GM12891 (cell line): ENCODE measurements at regions not wholly inside any gene's neighbourhood (a gene's known extent, or its start where the extent isn't known, plus 50 kb on each side); places are given as distances from the start of the nearest gene placed in this dataset.

ENCODE experiments used
- DNase-seq: peaks from one replicate; pipeline ENCODE4 v3.0.0; 2011; ENCODE audit warnings: low spot score; ENCODE audit not compliant: insufficient read length
- FAIRE-seq: peaks from 2 replicates; lab custom pipeline; 2011; peaks lifted over from hg19 to GRCh38; lab: Jason Lieb, UNC
- PAX5 ChIP-seq: IDR thresholded peaks from 2 replicates; pipeline ENCODE4 v1.6.1; 2011; ENCODE audit warnings: low read length, moderate library complexity, mild to moderate bottlenecking; ENCODE audit not compliant: insufficient read depth, severe bottlenecking
- POLR2A ChIP-seq: IDR thresholded peaks from 2 replicates; pipeline ENCODE4 v1.6.1; 2011; ENCODE audit warnings: low read depth, low read length, control low read depth
- POLR2AphosphoS5 ChIP-seq: IDR thresholded peaks from 2 replicates; pipeline ENCODE4 v1.6.1; 2011; ENCODE audit warnings: low read depth, low read length, control low read depth
- POU2F2 ChIP-seq: IDR thresholded peaks from 2 replicates; pipeline ENCODE4 v1.6.1; 2011; ENCODE audit warnings: low read depth, mild to moderate bottlenecking, control low read depth, low read length, moderate library complexity
- SPI1 ChIP-seq: IDR thresholded peaks from 2 replicates; pipeline ENCODE4 v1.6.1; 2011; ENCODE audit warnings: low read depth, low read length, control low read depth
- TAF1 ChIP-seq: IDR thresholded peaks from 2 replicates; pipeline ENCODE4 v1.6.1; 2011; ENCODE audit warnings: low read depth, low read length, control low read depth

GRCh38 chr5:114649878-114650277 lies 288.0 kb downstream of the KCNN2 start:
- DNase-seq (no peak), FAIRE-seq (no peak)
- TF ChIP-seq PAX5 (no peak), TAF1 (no peak), SPI1 (no peak), POU2F2 (no peak), POLR2A (no peak), POLR2AphosphoS5 (no peak)

GRCh38 chr5:114648940-114649339 lies 287.1 kb downstream of the KCNN2 start:
- DNase-seq (no peak), FAIRE-seq (no peak)
- TF ChIP-seq SPI1 (no peak), PAX5 (no peak), POU2F2 (no peak), POLR2A (no peak), POLR2AphosphoS5 (no peak), TAF1 (no peak)

DNA sequence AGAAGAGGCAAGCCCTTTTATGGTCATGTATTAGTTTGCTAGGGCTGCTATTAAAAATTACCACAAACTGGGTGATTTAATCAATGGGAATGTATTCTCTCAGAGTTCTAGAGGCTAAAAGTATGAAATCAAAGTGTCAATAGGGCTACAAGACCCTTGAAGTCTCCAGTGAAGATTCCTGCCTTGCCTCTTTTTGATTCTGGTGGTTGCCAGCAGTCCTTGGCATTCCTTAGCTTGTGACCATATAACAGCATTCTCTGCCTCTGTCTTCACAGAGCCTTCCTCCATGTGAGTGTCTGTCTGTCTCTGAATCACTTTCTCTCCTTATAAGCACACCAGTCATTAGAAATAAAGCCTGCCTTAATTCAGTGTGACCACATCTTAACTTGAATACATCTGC lies 282.7 kb downstream of the KCNN2 start:
- FAIRE-seq (no peak), DNase-seq (no peak)
- TF ChIP-seq SPI1 (no peak), POLR2A (no peak), POLR2AphosphoS5 (no peak), PAX5 (no peak), TAF1 (no peak), POU2F2 (no peak)

DNA sequence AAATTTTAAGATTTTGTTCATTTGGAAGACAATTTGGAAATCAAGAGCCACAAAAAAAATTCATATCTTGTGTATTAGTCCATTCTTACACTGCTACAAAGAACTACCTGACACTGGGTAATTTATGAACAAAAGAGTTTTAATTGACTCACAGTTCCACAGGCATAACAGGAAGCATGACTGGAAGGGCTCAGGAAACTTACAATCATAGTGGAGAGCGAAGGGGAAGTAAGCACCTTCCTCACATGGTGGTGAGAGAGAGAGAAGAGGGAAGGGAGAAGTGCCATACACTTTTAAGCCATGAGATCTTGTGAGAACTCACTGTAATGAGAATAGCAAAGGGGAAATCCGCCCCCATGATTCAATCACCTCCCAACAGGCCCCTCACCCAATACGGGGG lies 274.4 kb downstream of the KCNN2 start:
- TF ChIP-seq TAF1 (no peak), POLR2A (no peak), PAX5 (no peak), SPI1 (no peak), POLR2AphosphoS5 (no peak), POU2F2 (no peak)
- FAIRE-seq (no peak), DNase-seq (no peak)

GRCh38 chr5:114634967-114635901 lies 273.4 kb downstream of the KCNN2 start:
- TF ChIP-seq TAF1: no peak
- no peak for TF ChIP-seq SPI1
- no peak for TF ChIP-seq PAX5
- no peak for TF ChIP-seq POLR2A
- no peak for TF ChIP-seq POLR2AphosphoS5
- TF ChIP-seq POU2F2: no peak
- no peak for DNase-seq
- no peak for FAIRE-seq

GRCh38 chr5:114634517-114634916 lies 272.6 kb downstream of the KCNN2 start:
- FAIRE-seq (no peak), DNase-seq (no peak)
- TF ChIP-seq POLR2A: no peak
- no peak for TF ChIP-seq SPI1
- TF ChIP-seq POU2F2: no peak
- no peak for TF ChIP-seq POLR2AphosphoS5
- no peak for TF ChIP-seq TAF1
- TF ChIP-seq PAX5: no peak

DNA sequence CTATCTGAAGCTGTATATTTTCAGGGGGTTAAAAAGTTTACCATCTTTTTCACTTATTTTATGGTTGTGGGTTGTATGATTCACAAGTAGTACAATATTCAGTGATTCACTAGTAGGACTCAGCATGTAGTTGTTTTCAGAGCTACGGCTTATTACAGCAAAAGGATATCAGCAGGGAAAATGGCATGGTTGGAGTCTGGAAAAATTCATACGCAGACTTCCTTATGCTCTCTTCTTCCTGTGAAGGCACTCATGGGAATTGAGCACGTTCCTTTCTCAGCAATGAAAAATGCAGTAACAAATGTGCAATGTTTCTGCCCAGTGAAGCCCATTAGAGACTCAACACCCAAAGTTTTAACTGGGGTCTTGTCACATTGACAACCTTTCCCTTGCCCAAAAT lies 250.5 kb downstream of the KCNN2 start:
- FAIRE-seq (no peak), DNase-seq (no peak)
- no peak for TF ChIP-seq POLR2A
- TF ChIP-seq SPI1: no peak
- TF ChIP-seq POLR2AphosphoS5: no peak
- no peak for TF ChIP-seq POU2F2
- TF ChIP-seq TAF1: no peak
- no peak for TF ChIP-seq PAX5

GRCh38 chr5:114581136-114581535 lies 219.3 kb downstream of the KCNN2 start:
- no peak for TF ChIP-seq POLR2AphosphoS5
- no peak for TF ChIP-seq SPI1
- no peak for TF ChIP-seq TAF1
- no peak for TF ChIP-seq PAX5
- TF ChIP-seq POU2F2: no peak
- TF ChIP-seq POLR2A: no peak
- no peak for DNase-seq
- no peak for FAIRE-seq

- FAIRE-seq (no peak), DNase-seq (no peak)
- no peak for TF ChIP-seq POLR2A
- no peak for TF ChIP-seq POLR2AphosphoS5
- TF ChIP-seq PAX5: no peak
Measured at GRCh38 chr5:114565871-114566270, 204.0 kb downstream of the KCNN2 start.

DNA sequence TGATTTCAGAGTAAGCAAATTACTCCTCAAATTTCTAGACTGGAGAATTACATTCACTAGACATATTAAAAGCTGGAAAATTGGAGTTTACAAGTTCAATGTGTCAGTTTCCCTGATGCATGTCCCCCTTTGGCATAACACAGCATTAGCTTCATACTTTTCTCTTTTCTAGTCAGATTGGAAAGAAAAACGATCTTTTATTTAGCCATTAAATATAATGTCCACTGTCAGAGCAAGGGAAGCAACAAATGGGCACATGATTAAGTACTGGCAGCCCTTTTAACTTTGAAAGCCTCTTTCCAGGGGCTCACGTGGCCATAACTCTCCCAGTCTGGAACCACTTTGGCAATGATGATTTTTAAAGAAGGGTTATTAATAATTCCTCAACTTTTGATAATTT lies 203.3 kb downstream of the KCNN2 start:
- no peak for TF ChIP-seq POLR2A
- no peak for TF ChIP-seq SPI1
- no peak for TF ChIP-seq PAX5
- FAIRE-seq: no peak

More for the DNA sequence above, 203.3 kb downstream of the KCNN2 start:
- no peak for DNase-seq
